ENCODE measurements at regions not wholly inside any gene's neighbourhood (a gene's known extent, or its start where the extent isn't known, plus 50 kb on each side); places are given as distances from the start of the nearest gene placed in this dataset.

DNA sequence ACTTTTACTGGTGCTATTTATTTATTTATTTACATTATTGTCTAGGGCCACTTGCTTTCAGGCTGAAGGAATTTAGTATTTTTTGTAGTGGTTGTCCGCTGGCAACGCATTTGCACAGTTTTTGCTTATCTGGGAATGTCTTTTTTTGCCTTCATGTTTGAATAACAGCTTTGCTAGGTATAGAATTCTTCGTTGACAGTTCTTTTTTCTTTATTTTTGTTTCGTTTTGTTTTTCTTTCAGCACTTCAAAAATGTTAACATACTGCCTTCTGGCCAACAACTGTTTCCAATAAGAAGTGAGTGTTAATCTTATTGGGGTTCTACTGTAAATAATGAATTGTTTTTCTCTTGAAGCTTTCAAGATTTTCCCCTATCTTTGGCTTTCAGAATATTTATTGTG, 252.7 kb upstream of the TARS1 start:
- TF ChIP-seq CTCF (conservative IDR thresholded peaks at IDR 0.05) (no peak), ZFX (IDR thresholded peaks at IDR 0.05) (no peak)
